GM18870 (cell line): ENCODE measurements at regions not wholly inside any gene's neighbourhood (a gene's known extent, or its start where the extent isn't known, plus 50 kb on each side); places are given as distances from the start of the nearest gene placed in this dataset.

Experiments used
- ATAC-seq: cut with Tn5 transposase; IDR thresholded peaks from one replicate; pipeline ENCODE4 v1.9.1; 2021; ENCODE audit warnings: moderate library complexity; ENCODE audit not compliant: unreplicated experiment

DNA sequence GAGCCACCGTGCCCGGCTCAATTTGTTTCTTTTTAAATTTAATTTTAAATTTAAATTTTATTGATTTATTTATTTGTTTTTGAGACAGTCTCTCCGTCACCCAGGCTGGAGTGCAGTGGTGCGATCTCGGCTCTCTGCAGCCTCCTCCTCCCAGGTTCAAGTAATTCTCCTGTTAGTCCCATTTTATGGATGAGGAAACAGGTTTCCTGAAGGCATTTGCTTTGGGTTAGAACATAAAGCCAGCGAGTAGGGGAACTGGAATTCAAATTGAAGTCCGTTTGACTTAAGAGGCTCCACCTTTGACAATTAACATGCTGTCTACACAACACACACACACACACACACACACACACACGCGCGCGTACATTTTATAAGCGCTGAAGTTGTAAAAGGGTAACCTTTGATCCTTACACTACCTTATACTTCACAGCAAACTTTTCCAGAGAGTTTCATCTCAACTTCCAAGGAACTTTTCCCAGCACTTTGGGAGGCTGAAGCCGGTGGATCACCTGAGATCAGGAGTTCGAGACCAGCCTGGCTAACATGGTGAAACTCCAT, 232.0 kb downstream of the BCAS1 start:
- ATAC-seq: no peak

DNA sequence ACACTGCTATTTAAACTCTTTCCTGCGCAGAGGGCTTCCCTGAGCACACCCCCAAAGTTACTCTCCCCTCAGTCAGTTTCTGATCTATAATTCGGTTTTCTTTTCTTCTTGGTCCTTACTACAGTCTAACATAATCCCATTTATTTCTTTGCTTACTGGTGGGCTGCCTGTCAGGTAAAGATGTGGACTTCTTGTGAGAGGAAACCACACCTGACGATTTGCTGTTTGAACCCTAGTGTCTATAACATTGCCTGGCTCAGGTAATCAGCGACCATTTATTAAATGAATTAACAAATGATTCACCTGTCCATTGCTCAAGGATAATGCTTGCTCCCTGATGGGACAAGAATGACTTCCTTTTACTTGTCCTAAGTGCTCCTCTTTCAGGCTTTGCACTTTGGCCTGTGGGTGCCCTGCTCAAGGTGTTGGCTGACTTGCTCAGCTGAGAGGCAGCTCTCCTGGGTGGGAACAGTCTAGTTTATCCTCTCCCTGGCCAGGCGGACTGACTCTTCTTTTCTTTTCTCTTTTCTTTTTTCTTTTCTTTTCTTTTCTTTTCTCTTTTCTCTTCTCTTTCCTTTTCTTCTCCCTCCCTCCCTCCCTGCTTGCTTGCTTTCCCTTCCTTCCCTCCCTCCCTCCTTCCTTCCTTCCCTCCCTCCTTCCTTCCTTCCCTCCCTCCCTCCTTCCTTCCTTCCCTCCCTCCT, 233.1 kb downstream of the BCAS1 start:
- no peak for ATAC-seq

DNA sequence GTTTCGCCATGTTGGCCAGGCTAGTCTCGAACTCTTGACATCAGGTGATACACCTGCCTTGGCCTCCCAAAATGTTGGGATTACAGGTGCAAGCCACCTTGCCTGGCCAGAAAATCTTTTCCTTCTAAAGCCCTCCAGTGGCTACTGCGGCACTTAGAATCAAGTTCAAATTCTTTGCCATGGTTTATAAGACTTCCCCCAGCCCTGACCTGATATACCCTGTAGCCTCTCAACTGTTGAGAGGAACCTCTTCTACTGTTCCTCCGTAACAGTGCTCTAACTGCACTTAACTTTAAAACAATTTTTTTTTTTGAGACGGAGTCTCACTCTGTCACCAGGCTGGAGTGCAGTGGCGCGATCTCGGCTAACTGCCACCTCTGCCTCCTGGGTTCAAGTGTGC, 235.6 kb downstream of the BCAS1 start:
- no peak for ATAC-seq

DNA sequence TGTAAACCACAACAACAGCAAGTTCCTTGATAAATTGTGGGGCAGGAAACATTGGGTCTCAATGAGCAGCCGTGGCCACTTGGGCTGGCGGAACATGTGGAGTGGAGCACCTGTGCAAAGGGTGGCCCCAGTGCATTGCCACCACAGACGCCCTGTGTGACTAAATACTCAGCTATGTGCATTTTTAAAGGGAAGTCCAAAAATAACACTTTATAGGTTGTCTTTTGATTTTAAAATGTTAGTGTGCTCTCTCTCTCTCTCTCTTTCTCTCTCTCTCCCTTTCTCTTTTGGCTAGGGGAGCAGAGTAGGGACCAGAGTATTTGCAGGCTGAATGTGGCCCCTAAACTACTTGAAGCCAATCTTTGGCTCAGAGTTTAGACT, 236.3 kb downstream of the BCAS1 start:
- no peak for ATAC-seq

DNA sequence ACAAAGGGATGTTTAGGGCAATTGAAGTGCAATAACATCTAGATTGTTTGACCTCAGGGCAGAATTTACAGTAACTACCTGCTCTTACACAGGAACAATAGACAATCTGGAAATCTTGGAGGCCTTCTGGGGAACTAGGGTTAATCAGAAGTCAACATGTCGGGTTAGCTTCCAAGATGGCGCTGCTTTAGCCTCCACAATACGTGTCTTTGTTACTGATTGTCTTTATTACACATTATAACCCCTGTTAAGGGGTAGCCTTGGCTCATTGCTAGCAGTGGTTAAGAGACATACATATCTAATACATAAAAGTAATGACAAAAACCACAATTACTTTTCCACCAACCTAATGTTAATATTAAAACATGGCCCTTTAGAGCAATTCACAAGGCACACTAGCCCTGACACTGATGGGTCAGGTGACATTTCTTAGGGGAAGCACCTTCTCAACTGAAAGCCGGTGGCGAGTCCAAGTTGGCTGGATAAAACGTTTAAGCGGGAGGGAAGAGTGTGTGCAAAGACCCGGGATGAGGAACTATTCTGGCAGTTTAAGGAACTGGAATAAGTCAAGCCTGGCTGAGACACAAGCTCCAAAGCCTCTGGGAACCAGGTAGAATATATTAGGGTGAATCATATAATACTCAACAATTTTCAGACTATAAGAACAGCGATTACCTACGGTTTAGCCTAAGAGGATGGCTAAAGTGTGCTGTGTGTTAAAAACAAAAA, 236.9 kb downstream of the BCAS1 start:
- no peak for ATAC-seq

DNA sequence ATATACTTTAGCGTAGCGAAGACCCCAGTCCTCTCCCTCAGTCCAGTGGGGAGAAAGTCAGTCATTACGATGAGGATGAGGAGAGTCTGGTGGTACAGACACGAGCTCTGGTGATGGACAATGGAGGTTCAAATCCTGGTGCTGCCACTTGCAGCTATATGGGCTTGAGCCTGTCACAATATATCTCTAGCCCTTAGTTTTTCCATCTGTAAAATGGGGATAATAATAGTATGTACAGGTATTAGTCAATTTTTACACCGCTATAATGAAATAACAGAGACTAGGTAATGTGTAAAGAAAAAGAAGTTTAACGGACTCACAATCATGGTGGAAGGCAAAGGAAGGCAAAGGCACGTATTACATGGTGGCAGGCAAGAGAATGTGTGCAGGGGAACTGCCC, 237.9 kb downstream of the BCAS1 start:
- no peak for ATAC-seq

DNA sequence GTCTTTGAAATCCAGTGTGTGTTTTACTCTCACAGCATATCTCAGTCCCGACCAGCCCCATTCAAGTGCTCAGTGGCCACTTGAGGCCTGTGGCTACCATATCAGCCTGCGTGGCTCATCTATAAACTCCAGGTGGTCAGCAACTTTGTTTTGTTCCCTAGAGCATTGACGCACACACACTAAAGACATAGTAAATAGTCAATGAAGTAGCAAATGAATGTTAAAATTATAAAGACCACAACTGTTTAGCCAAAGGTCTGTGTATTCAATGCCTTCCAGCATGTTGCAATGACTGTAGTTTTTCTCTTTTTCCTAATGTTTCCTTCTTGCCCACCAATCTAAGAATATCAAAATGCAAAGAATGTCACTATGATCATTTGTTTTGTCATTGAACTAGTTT, 238.2 kb upstream of the ZNF217 start:
- no peak for ATAC-seq

DNA sequence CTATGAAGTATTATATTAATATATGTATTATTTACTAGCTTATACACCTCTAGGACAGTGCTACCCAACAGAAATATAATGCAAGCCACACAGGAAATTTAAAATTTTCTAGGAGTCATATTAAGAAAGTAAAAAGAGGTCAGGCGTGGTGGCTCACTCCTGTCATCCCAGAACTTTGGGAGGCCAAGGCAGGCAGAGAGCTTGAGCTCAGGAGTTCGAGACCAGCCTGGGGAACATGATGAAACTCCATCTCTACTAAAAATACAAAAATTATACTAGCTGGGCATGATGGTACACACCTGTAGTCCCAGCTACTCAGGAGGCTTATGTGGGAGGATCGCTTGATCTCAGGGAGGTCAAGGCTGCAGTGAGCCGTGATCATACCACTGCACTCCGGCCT, 237.6 kb upstream of the ZNF217 start:
- no peak for ATAC-seq

DNA sequence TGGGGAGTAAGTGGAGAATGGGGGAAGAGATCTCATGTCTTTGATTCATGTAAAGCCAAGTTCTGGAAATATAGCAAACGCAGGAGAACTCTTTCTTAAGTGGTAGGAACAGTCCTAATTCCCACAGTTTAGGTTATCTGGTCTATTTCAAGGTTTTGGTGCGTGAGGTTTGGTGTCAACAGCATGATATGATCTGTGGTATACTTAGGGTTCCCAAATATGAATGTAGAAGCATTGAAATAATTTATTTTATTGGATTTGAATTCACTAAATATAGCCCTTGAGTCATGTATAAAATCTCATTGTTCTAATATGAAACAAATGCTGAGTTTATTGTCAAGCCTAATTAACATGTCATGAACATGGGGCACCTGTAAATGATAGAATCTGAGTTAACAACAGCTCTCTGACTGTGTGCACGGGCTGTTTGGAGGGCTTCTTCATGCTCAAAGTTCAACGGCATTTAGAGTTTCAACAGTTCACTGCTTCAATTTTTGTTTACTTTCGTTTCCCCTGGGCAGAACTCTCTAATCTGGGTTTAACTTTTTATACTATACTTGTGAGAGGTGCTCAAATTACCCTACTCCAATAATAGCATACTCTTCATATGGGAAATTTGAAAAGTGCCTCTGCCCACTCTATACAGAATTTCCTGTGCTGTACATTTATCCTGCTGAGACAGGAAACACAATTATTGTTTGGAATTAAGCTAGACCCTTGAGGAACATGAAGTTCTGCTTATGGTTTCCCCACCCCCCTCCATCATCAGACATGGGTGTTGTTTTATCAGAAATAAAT, 236.3 kb upstream of the ZNF217 start:
- ATAC-seq: peak; percentile 29

DNA sequence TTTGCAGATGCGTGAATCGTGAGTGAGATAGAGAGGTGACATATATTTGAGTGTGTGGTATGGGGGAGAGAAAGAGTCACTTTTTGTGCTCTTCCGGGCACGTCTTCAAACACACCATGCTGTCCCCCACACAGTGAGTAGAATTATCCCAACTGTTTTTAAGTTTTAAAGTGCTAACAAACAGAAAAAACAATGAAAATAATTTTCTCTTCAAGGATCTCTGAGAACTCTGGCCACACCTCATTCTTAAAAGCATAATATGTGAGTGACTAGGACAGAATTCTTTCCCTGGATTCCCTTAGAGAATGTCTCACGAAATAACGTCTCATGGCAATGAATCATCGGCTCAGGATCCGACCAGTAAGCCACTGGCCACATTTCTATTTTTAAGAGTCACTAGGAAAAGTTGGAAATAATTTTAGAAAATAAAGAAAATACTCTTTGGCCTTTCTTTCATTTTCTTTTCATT, 235.7 kb upstream of the ZNF217 start:
- ATAC-seq: no peak

DNA sequence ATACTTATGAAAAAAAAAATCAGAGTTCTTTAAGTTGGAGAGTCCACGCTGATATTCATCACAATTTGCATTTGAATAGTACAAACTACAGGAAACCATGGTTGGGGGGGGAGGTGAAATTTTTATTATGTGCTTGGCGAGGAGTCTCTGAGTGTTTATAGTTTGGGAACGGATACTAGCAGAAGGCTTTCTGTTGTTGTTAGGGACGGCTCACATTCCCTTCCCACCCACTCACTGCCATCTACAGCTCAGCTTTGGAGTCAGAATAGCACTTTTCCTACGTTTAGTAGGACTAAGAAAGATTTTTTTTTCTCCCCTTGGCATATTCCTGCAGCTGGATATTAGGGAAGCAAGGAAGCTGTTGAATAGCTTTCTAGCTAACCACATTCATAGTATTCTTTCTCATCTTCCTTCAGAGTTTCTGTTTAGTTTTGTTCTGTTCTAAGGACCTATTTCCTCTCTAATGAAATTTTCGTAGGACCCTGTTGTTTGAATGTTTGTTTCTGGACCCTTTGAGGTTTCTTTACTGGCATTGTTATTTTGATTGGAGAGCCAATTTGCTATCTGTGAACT, 235.1 kb upstream of the ZNF217 start:
- ATAC-seq: no peak

DNA sequence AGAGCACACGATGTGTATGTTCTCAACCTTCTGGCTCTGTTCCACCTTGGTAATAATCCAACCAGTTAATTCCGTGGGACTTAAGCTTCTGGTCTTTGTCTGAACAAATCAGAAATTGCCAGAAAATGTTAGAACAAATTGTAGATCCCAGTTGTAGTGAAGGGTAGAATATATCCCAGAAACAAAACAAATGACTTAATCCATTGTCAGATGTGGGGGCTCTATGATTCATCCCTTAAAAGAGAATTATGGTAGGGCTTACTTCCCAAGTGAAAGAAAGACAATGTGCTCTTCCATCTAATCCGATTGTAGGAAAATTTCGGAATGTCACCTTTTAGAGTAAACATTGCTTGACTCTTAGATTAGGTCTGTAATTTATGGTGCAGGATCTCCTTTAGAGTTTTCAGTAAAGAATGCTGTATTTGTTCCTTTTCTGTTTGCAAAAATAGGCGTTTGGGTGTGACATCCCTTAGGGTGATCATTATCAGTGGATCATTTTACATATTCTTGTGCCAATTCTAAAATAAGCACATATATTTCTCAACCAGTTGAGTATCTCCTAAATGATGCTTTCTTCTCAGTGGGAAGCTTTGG, 234.5 kb upstream of the ZNF217 start:
- ATAC-seq: no peak

DNA sequence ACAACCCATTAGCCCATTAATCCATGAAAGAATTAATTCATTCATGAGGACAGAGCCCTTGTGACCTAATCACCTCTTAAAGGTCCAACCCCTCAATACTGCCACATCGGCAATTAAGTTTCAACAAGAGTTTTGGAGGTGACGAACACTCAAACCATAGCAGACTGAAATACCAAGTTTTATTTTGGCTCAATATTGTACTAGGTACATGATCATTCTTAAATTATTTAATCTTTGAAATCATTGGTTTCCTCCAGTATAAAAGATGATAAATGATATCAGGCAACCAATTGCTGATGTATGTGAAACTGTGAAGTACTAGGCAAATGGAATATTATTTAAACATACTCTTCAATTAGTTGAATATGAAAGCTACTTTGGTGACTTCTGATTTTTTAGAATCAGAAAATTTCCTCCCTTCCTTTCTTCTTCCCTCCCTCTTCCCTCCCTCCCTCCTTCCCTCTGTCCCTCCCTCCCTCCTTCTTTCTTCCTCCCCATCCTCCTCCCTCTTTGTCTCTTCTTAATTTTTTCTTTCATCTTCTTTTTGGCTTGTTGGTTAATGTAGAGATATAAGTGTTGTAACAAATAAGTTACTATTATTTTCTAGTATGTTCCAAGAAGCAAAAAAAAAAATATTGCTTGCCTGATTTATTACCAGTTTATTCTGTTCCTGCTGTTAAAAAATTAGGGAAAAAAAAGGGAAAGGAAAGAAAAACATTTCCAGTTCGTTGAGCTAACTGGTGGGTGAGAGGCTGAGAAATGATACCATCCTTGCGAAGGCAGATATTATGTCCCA, 233.9 kb upstream of the ZNF217 start:
- no peak for ATAC-seq

DNA sequence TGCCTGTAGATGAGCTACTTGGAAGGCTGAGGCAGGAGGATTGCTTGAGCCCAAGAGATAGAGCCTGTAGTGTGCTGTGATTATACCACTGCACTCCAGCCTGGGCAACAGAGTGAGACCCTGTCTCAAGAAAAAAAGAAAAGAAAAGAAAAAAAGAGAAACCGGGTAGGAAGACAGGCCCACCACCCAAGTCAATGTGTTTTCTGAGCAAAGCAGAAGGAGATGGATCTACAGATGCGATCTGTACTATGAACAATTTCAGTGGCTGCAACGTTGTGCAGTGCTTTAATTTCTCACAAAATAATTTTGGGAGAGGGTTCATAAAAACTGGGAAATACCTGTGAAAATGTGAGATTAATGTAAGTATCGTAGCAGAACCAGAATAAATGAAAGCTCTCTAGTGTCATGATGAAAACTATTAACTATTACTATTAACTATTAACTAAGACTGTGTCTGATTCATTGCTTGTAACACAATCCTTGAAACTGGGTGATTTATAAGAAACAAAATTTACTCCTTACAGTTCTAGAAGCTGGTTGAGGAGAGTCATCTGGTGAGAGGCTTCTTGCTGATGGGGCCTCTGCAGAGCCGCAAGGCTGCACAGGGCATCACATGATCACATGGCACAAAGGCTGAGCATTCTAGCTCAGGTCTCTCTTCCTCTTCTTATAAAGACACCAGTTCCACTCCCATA, 233.1 kb upstream of the ZNF217 start:
- ATAC-seq: peak; percentile 65

DNA sequence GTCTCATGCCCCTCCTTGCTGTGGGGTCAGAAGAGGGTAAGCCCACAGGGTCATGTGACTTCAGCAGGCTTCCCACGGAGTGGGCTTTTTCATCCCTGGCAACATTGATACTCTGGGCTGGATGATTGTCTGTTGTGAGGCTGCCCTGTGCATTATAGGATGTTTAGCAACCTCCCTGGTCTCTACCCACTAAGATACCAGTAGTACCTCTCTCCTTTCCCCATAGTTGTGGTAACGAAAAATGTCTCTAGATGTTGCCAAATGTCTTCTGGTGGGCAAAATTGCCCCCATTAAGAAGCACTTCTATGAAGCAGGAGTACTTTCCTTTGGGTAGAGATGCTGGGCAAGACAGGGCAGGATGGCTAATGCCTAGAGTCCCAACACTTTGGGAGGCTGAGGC, 232.5 kb upstream of the ZNF217 start:
- ATAC-seq: no peak

DNA sequence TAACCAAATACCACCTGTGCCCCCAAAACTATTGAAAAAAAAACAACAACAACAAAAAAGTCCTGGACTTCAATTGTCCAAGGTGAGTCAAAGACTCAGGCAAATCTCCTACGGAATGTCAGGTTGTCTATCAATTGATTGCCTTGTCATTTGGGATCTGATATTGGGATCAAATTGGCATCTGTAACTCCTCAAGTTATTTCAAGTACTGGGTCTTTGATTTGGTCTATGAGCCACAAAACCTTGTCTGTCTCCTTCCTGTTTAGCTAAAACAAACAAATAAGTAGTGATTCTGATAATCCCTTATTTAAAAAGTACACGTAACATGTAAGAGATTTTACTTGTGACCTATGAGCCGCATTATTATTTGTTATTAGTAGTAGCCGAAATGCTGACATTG, 231.6 kb upstream of the ZNF217 start:
- no peak for ATAC-seq

DNA sequence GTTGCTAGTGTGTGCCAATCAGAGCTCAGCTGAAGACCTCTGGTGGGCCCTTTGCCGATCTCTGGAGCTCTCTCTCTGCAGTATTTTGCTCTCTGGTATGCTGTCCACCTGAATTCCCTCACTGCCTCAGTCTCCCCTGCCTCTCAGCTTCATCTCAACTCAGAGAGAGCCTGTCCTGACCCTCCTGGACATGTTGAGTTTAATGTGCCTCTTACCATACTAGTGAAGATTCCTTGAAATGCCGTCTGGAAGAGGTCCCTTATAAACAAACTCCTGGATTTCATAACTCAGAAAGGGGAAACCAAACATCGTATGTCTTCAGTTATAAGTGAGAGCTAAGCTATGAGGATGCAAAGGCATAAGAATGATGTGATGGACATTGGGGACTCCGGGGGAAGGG, 231.1 kb upstream of the ZNF217 start:
- no peak for ATAC-seq

DNA sequence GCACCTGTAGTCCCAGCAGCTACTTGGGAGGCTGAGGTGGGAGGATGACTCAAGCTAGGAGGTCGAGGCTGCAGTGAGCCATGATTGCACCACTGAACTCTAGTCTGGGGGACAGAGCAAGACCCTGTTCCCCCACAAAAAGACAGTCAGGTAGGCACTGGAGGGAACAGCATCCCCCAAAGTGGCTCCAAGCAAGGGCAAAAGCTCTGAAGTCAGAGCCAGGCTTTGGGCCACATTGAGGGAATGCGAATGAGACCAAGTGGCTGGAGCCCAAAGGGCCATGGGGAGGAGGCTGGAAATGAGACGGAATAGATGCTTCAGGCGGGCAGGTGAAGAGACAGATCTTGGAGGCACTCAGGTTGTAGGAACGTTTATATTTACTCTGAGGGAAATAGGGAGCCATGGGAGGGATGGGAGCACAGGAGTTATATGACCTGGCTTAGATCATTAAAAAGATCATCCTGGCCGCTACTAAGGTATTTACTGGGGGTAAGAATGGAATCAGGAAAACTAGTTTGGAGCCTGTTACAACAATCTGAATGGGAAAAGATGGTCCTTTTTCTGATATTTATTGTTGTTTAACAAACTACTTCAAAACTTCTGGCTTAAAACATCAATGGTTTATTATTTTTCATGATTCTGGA, 229.6 kb upstream of the ZNF217 start:
- ATAC-seq: no peak

DNA sequence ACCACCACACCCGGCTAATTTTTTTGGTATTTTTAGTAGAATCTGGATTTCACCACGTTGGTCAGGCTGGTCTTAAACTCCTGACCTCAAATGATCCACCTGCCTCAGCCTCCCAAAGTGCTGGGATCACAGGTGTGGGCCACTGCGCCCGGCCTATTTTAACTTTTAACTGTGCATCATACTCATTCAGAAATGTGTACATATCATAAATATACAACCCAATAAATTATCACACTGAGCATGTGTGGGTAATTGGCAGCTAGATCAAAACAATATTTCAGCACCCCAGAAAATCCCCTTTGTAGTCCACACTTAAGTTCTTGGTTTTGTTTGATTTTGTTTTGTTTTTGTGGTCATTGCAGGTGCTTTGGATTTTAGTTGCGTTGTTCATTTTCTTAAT, 228.9 kb upstream of the ZNF217 start:
- no peak for ATAC-seq
